SK-N-SH (cell line): ENCODE measurements at regions not wholly inside any gene's neighbourhood (a gene's known extent, or its start where the extent isn't known, plus 50 kb on each side); places are given as distances from the start of the nearest gene placed in this dataset.

Experiments used
- CTCF ChIA-PET: fragments of 300-600, 350-600 bp; formaldehyde crosslinking; extraction: SDS; loops from one replicate; lab custom pipeline; 2021; lab: Yijun Ruan, JAX
- POLR2A ChIA-PET: fragments of 350-600 bp; sonication (Branson Sonifier 250); formaldehyde crosslinking; extraction: SDS; loops from one replicate; lab custom pipeline; 2020; ENCODE audit warnings: antibody characterized with exemption, inconsistent platforms; lab: Yijun Ruan, JAX
- DNase-seq: peaks from one replicate; pipeline ENCODE4 v3.0.0; 2012
- H2AFZ ChIP-seq: fragments of 200-600 bp; sonication (generic); 2 replicates; pipeline ENCODE4 v1.8.1; 2016; ENCODE audit warnings: antibody characterized with exemption, mild to moderate bottlenecking, low read depth
- H3F3A ChIP-seq: fragments of 200-600 bp; sonication (generic); replicated peaks from 2 replicates; pipeline ENCODE3; 2016; ENCODE audit warnings: antibody characterized with exemption, mild to moderate bottlenecking; ENCODE audit not compliant: insufficient read depth
- H3K27ac ChIP-seq, 2 experiments: fragments of 200-500 bp in 1 of 2; fragments of 200-600 bp in 1 of 2; sonication (Bioruptor generic) in 1 of 2; sonication (generic), shearing (Covaris generic) in 1 of 2; 2 replicates each; pipeline versions ENCODE4 v1.5.1 to v1.6.1; 2014 to 2016; ENCODE audit warnings: low read depth in 2 of 2, inconsistent platforms in 1 of 2, low read length in 1 of 2, mild to moderate bottlenecking in 1 of 2, mixed read lengths in 1 of 2
- H3K27me3 ChIP-seq: fragments of 200-600 bp; sonication (generic), shearing (Covaris generic); 2 replicates; pipeline ENCODE4 v1.6.1; 2016; ENCODE audit warnings: mixed run types; ENCODE audit not compliant: insufficient read depth
- H3K36me3 ChIP-seq, 2 experiments: fragments of 200-500 bp in 1 of 2; fragments of 200-600 bp in 1 of 2; sonication (Bioruptor generic) in 1 of 2; sonication (generic) in 1 of 2; replicated peaks in 1 of 2; 2 replicates each; pipeline versions ENCODE3 to v1.5.1; 2014 to 2016; ENCODE audit warnings: low read length in 1 of 2, mild to moderate bottlenecking in 1 of 2; ENCODE audit not compliant: insufficient read depth in 2 of 2, control insufficient read depth in 1 of 2
- H3K4me1 ChIP-seq, 2 experiments: fragments of 200-500 bp in 1 of 2; fragments of 200-600 bp in 1 of 2; sonication (Bioruptor generic) in 1 of 2; sonication (generic), shearing (Covaris generic) in 1 of 2; 2 replicates each; pipeline versions ENCODE4 v1.5.1 to v1.6.1; 2014 to 2016; ENCODE audit warnings: low read depth in 1 of 2, low read length in 1 of 2, mixed run types in 1 of 2; ENCODE audit not compliant: insufficient read depth in 2 of 2, control insufficient read depth in 1 of 2
- H3K4me2 ChIP-seq: fragments of 200-600 bp; sonication (generic), shearing (Covaris generic); 2 replicates; pipeline ENCODE4 v1.6.1; 2017; ENCODE audit warnings: mixed run types
- H3K4me3 ChIP-seq, 2 experiments: fragments of 200-500 bp in 1 of 2; fragments of 200-600 bp in 1 of 2; sonication (Bioruptor generic) in 1 of 2; sonication (generic), shearing (Covaris generic) in 1 of 2; 2 replicates each; pipeline versions ENCODE4 v1.5.1 to v1.8.1; 2014 to 2016; ENCODE audit warnings: low read depth in 2 of 2, inconsistent platforms in 1 of 2, low read length in 1 of 2, mild to moderate bottlenecking in 1 of 2, mixed read lengths in 1 of 2, moderate library complexity in 1 of 2
- H3K79me2 ChIP-seq: fragments of 200-600 bp; sonication (generic); 2 replicates; pipeline ENCODE4 v1.8.1; 2017; ENCODE audit warnings: mild to moderate bottlenecking; ENCODE audit not compliant: insufficient read depth
- H3K9ac ChIP-seq: fragments of 200-600 bp; sonication (generic); 2 replicates; pipeline ENCODE4 v1.6.1; 2017; ENCODE audit warnings: mixed run types
- H3K9me2 ChIP-seq: fragments of 200-600 bp; sonication (generic); 2 replicates; pipeline ENCODE4 v1.6.1; 2017; ENCODE audit warnings: mixed run types
- H3K9me3 ChIP-seq: fragments of 200-600 bp; sonication (generic); 2 replicates; pipeline ENCODE4 v1.6.1; 2017; ENCODE audit warnings: mixed run types, mild to moderate bottlenecking, moderate library complexity
- H4K20me1 ChIP-seq: fragments of 200-600 bp; sonication (generic); 2 replicates; pipeline ENCODE4 v1.6.1; 2017; ENCODE audit warnings: mild to moderate bottlenecking, mixed run types; ENCODE audit not compliant: insufficient read depth
- CHD2 ChIP-seq: fragments of 150-350 bp; IDR thresholded peaks from 2 replicates; pipeline ENCODE4 v1.6.1; 2018; ENCODE audit warnings: low read length; ENCODE audit not compliant: partially characterized antibody
- ELF1 ChIP-seq: IDR thresholded peaks from 2 replicates; pipeline ENCODE4 v1.4.0; 2012
- EP300 ChIP-seq, 2 experiments: IDR thresholded peaks; 2 replicates each; pipeline versions ENCODE4 v1.4.0 to v1.6.1; 2012; ENCODE audit warnings: borderline replicate concordance in 1 of 2, low read depth in 1 of 2, low read length in 1 of 2
- EZH2phosphoT487 ChIP-seq: fragments of 200-600 bp; sonication (generic); IDR thresholded peaks from 2 replicates; pipeline ENCODE4 v1.6.1; 2017; ENCODE audit warnings: low read depth, mixed run types, mild to moderate bottlenecking, antibody characterized with exemption, moderate library complexity, borderline replicate concordance
- GABPA ChIP-seq: IDR thresholded peaks from 2 replicates; pipeline ENCODE4 v1.4.0; 2012; ENCODE audit warnings: low read depth, mild to moderate bottlenecking
- GATA2 ChIP-seq: sonication (generic); formaldehyde crosslinking; IDR thresholded peaks from 2 replicates; pipeline ENCODE4 v1.5.0; 2020; ENCODE audit warnings: mild to moderate bottlenecking, missing genetic modification reagents
- MEF2A ChIP-seq: IDR thresholded peaks from 2 replicates; pipeline ENCODE4 v1.4.0; 2012; ENCODE audit warnings: low read depth, borderline replicate concordance
- NRF1 ChIP-seq: IDR thresholded peaks from 2 replicates; pipeline ENCODE4 v1.6.1; 2012; ENCODE audit warnings: low read depth, mild to moderate bottlenecking, low read length
- RAD21 ChIP-seq: IDR thresholded peaks from 2 replicates; pipeline ENCODE4 v1.6.1; 2012; ENCODE audit warnings: mild to moderate bottlenecking, low read length
- RCOR1 ChIP-seq: fragments of 150-350 bp; IDR thresholded peaks from 2 replicates; pipeline ENCODE4 v1.6.1; 2017; ENCODE audit warnings: antibody characterized with exemption, low read length
- RXRA ChIP-seq: IDR thresholded peaks from 2 replicates; pipeline ENCODE4 v1.4.0; 2012; ENCODE audit warnings: low read depth, mild to moderate bottlenecking, borderline replicate concordance
- SIN3A ChIP-seq: IDR thresholded peaks from 2 replicates; pipeline ENCODE4 v1.6.1; 2012; ENCODE audit warnings: low read depth, mild to moderate bottlenecking, low read length, moderate library complexity, borderline replicate concordance
- TAF1 ChIP-seq: IDR thresholded peaks from 2 replicates; pipeline ENCODE4 v1.6.1; 2012; ENCODE audit warnings: low read depth, mild to moderate bottlenecking, low read length, moderate library complexity, borderline replicate concordance
- TCF12 ChIP-seq: IDR thresholded peaks from 2 replicates; pipeline ENCODE4 v1.4.0; 2012
- TEAD4 ChIP-seq: IDR thresholded peaks from 2 replicates; pipeline ENCODE4 v1.4.0; 2012; ENCODE audit warnings: mild to moderate bottlenecking, borderline replicate concordance; ENCODE audit not compliant: insufficient read depth
- WGBS: methylation state at CpG from one replicate; pipeline ENCODE4 v1.1.6; 2017; ENCODE audit warnings: low lambda C conversion rate; 5-methylcytosine and 5-hydroxymethylcytosine counted together
- TF ChIP-seq, protein P1 (sequence below): fragments of 150-350 bp; IDR thresholded peaks from 2 replicates; pipeline ENCODE4 v1.6.1; 2016; ENCODE audit warnings: mild to moderate bottlenecking, low read depth, low read length
- TF ChIP-seq, protein P2 (sequence below): IDR thresholded peaks from 2 replicates; pipeline ENCODE4 v1.6.1; 2012; ENCODE audit warnings: mild to moderate bottlenecking, low read depth, low read length, moderate library complexity
- TF ChIP-seq, protein P3 (sequence below): IDR thresholded peaks from 2 replicates; pipeline ENCODE4; 2012
- TF ChIP-seq, protein P4 (sequence below): IDR thresholded peaks from 2 replicates; pipeline ENCODE4 v1.4.0; 2012; ENCODE audit warnings: low read depth, borderline replicate concordance

DNA sequence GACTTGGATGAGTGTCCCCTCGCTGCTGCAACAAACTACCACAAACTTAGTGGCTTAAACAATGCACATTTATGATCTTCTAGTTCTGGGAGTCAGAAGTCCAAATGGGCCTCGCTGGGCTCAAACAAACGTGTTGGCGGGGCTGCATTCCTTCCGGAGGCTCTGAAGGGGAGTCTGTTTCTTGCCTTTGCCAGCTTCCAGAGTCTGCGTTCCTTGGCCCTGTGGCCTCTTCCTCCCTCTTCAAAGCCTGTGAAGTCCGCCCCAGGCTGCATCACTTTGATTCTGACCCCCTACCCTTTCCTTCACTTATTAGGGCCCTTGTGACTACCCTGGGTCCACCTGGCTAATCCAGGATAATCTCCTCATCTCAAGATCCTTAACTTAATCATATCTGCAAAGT is 80.3 kb upstream of the NECTIN1 start:
- POLR2A ChIA-PET, result no interaction called here
- CTCF ChIA-PET, result no interaction called here
- no peak for TF ChIP-seq TAF1
- no peak for TF ChIP-seq NRF1
- no peak for TF ChIP-seq EP300 (IDR thresholded peaks at IDR 0.05; ENCODE audit: borderline replicate concordance in 1 of 2, low read depth in 1 of 2, low read length in 1 of 2)
- TF ChIP-seq, protein P1, sequence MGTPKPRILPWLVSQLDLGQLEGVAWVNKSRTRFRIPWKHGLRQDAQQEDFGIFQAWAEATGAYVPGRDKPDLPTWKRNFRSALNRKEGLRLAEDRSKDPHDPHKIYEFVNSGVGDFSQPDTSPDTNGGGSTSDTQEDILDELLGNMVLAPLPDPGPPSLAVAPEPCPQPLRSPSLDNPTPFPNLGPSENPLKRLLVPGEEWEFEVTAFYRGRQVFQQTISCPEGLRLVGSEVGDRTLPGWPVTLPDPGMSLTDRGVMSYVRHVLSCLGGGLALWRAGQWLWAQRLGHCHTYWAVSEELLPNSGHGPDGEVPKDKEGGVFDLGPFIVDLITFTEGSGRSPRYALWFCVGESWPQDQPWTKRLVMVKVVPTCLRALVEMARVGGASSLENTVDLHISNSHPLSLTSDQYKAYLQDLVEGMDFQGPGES, result no peak
- no peak for TF ChIP-seq ELF1
- TF ChIP-seq, protein P2, sequence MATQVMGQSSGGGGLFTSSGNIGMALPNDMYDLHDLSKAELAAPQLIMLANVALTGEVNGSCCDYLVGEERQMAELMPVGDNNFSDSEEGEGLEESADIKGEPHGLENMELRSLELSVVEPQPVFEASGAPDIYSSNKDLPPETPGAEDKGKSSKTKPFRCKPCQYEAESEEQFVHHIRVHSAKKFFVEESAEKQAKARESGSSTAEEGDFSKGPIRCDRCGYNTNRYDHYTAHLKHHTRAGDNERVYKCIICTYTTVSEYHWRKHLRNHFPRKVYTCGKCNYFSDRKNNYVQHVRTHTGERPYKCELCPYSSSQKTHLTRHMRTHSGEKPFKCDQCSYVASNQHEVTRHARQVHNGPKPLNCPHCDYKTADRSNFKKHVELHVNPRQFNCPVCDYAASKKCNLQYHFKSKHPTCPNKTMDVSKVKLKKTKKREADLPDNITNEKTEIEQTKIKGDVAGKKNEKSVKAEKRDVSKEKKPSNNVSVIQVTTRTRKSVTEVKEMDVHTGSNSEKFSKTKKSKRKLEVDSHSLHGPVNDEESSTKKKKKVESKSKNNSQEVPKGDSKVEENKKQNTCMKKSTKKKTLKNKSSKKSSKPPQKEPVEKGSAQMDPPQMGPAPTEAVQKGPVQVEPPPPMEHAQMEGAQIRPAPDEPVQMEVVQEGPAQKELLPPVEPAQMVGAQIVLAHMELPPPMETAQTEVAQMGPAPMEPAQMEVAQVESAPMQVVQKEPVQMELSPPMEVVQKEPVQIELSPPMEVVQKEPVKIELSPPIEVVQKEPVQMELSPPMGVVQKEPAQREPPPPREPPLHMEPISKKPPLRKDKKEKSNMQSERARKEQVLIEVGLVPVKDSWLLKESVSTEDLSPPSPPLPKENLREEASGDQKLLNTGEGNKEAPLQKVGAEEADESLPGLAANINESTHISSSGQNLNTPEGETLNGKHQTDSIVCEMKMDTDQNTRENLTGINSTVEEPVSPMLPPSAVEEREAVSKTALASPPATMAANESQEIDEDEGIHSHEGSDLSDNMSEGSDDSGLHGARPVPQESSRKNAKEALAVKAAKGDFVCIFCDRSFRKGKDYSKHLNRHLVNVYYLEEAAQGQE, result no peak
- TF ChIP-seq RCOR1, result no peak
- TF ChIP-seq SIN3A, result no peak
- no peak for TF ChIP-seq GATA2 (CRISPR knock-in tag)
- no peak for TF ChIP-seq CHD2
- no peak for TF ChIP-seq TCF12
- TF ChIP-seq, protein P3, sequence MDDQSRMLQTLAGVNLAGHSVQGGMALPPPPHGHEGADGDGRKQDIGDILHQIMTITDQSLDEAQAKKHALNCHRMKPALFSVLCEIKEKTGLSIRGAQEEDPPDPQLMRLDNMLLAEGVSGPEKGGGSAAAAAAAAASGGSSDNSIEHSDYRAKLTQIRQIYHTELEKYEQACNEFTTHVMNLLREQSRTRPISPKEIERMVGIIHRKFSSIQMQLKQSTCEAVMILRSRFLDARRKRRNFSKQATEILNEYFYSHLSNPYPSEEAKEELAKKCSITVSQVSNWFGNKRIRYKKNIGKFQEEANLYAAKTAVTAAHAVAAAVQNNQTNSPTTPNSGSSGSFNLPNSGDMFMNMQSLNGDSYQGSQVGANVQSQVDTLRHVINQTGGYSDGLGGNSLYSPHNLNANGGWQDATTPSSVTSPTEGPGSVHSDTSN, result no peak
- TF ChIP-seq, protein P4, sequence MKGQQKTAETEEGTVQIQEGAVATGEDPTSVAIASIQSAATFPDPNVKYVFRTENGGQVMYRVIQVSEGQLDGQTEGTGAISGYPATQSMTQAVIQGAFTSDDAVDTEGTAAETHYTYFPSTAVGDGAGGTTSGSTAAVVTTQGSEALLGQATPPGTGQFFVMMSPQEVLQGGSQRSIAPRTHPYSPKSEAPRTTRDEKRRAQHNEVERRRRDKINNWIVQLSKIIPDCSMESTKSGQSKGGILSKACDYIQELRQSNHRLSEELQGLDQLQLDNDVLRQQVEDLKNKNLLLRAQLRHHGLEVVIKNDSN, result no peak
- TF ChIP-seq RAD21, result no peak
- TF ChIP-seq MEF2A, result no peak
- no peak for TF ChIP-seq EZH2phosphoT487
- no peak for TF ChIP-seq GABPA
- TF ChIP-seq RXRA, result no peak
- TF ChIP-seq TEAD4, result no peak

More for the DNA sequence above, 80.3 kb upstream of the NECTIN1 start:
- no peaks in the 10 kb centered on the region for H3K9me2 ChIP-seq
- H3K4me2 ChIP-seq, result no peak overlapping the region
- no peaks in the 10 kb centered on the region for H3K79me2 ChIP-seq
- H3K4me1 ChIP-seq, result peaks cover 0 to 23% of the 10 kb centered on the region in 2 experiments; a peak in 1 of 4 replicates
- H2AFZ ChIP-seq, result no peak overlapping the region
- no peak overlapping the region for H3K4me3 ChIP-seq
- no peaks in the 10 kb centered on the region for H3F3A ChIP-seq
- 48% methylated on average over 7 of the region's 7 CpGs for WGBS
- no peaks in the 10 kb centered on the region for H3K27me3 ChIP-seq
- no peaks in the 10 kb centered on the region for H3K36me3 ChIP-seq
- no peak overlapping the region for H3K27ac ChIP-seq
- no peaks in the 10 kb centered on the region for H3K9me3 ChIP-seq
- no peaks in the 10 kb centered on the region for H4K20me1 ChIP-seq
- H3K9ac ChIP-seq, result no peak overlapping the region
- no peak for DNase-seq
